GM11168 (cell line): ENCODE measurements at regions not wholly inside any gene's neighbourhood (a gene's known extent, or its start where the extent isn't known, plus 50 kb on each side); places are given as distances from the start of the nearest gene placed in this dataset.
"Not testable (repeated sequence)": the region's sequence is repeated elsewhere in the genome, so short reads cannot be mapped to it uniquely, and the experiment has no call there.

Source experiments
- in situ Hi-C: fragments of 300-500 bp; cut with MboI; formaldehyde crosslinking; loops from one replicate; pipeline ENCODE4 v1.12.0; 2022; ENCODE audit warnings: low sequenced_read_pairs; ENCODE audit not compliant: unreplicated experiment

DNA sequence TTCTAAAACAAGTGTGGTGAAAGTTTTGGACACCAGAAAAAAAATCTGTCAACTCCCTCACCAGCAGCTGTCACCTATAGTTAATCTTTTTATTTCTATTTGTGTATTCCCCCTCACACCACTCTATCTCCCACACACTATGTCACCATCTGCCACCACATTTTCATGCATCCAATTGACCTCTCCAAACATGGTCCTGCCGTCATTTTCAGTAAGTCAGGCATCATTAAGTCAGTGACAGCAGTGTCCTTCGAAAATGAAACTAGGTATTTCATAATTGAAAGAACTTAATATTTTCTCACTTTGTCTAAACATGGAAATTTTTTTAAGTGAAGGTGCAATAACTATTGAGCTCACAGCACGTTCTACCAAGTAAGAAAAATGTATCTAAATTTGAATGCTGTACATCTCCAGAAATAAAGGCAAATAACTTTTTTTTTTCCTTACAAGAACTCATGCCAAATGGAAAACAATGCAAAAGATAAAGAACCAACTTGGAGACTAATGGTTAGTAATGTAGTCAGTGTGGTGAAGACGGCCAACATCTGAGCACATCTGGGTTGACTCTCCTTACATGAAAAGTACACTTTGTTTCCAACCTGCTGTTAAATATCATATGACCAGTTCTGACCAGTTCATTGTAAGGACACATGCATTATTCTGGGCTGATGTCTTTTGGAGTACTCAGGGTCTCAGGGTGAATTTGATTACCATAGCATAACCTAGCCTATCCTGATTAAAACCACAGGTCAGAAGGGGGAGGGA lies 623.3 kb upstream of the MANEA start:
- in situ Hi-C loops, result no loop called here

DNA sequence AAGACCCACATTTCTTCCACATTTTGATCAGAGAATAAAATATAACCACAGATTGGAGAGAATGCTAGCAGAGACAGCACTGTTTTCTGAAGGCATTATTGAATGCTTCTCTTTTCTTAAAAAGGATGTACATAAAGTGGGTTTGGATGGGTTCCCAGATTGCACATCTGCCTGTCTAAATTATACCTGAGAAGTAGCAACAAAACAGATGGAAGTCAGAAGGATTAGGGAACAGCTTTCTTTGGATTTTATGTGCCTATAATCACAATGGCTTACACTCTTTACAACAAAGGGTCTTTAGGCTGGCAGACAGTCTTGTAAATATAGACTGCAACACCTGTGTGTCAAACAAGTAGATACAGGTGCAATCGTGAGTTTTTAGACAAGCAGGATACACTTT lies 622.2 kb upstream of the MANEA start:
- in situ Hi-C loops, result no loop called here

DNA sequence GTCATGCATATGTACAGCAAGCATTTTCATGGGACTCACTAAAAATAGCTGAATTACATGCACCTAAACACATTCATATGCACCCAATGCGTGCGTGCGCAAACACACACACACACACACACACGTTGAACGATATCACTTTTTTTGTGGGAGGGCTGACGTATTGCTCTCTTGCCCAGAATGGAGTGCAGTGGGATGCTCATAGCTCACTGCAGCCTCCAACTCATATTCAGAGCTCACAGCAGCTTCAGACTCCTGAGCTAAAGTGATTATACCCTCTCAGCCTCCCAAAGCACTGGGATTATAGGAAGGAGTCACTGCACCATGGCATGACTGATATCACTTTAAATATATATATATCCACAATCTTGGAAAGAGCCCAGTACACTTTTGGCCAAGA lies 620.4 kb upstream of the MANEA start:
- in situ Hi-C loops, result no loop called here

DNA sequence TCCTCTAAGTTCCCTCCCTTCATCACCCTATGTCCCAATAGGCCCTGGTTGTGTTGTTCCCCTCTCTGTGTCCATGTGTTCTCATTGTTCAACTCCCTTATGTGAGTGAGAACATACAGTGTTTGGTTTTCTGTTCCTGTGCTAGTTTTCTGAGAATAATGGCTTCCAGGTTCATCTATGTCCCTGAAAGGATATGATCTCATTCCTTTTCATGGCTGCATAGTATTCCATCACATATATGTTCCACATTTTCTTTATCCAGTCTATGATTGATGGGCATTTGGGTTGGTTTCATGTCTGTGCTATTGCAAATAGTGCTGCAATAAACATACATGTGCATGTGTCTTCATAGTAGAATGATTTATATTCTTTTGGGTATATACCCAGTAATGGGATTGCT lies 612.6 kb upstream of the MANEA start:
- in situ Hi-C loops, result not testable (repeated sequence)

DNA sequence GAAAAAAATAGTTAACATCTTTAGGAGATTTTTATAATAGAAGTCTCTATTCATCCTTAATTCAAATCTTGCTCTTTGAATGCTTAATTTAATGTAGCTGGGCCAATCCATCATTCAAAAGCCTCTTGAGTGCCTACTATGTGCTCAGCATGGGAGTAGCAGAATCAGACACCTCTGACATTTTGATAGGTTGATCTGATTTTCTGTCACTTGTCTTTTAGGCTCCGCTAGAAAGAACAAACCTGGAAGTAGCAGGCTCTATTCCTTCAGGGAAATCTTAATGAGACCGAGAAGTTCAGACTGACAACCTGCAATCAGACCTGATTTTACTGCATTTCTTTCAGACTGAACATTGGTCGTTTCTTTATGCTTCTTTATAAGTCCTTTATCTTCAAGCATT lies 588.6 kb upstream of the MANEA start:
- in situ Hi-C loops, result loop anchor here (10.0 kb wide), 1 partner anchor 86 kb away; no protein-coding TSS in a partner anchor

DNA sequence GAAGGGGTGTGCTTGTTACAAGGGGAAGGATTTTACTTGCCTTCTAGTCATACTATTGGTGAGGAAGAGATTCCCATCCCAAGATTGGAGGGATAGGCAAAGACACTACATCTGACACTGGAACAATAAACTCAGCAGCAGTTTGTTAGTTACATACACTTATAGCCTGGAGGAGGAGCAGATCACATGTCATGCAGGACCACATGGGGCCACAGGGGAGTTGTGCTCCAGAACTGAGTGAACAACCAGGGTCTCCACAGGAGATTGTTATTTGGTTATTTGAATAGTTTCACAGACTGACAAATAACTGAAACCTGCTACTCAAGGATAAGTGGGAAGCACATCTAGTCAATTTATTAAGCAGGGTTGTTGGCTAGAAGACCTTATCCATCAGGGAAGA lies 559.4 kb upstream of the MANEA start:
- in situ Hi-C loops, result loop anchor here (10.0 kb wide), 1 partner anchor 57 kb away; no protein-coding TSS in a partner anchor
